Astrocyte of the cerebellum (primary cell): ENCODE measurements at regions not wholly inside any gene's neighbourhood (a gene's known extent, or its start where the extent isn't known, plus 50 kb on each side); places are given as distances from the start of the nearest gene placed in this dataset.

Experiments used
- DNase-seq: peaks from one replicate; pipeline ENCODE4 v3.0.0-alpha.2; 2011; ENCODE audit warnings: low read depth
- H3K4me3 ChIP-seq: 2 replicates; pipeline ENCODE4 v1.5.1; 2011; ENCODE audit warnings: mild to moderate bottlenecking, low read depth, low read length, moderate library complexity
- CTCF ChIP-seq: IDR thresholded peaks from 2 replicates; pipeline ENCODE4 v1.5.1; 2012; ENCODE audit warnings: low read length, low read depth, moderate library complexity, mild to moderate bottlenecking; ENCODE audit errors: missing control alignments
- in situ Hi-C: cut with HindIII; loops from 2 replicates; pipeline ENCODE4 v1.10.0; 2017; ENCODE audit warnings: low sequenced_read_pairs

- no peak for DNase-seq
- in situ Hi-C loops: no loop called here
- H3K4me3 ChIP-seq: no peak overlapping the region
- TF ChIP-seq CTCF: no peak
Observed at GRCh38 chr2:144146876-144147275, 373.0 kb downstream of the ZEB2 start.

- TF ChIP-seq CTCF: no peak
- in situ Hi-C loops: no loop called here
- H3K4me3 ChIP-seq: no peak overlapping the region
- DNase-seq: no peak
Observed at GRCh38 chr2:144146076-144146475, 373.8 kb downstream of the ZEB2 start.

GRCh38 chr2:144143294-144144151, 376.4 kb downstream of the ZEB2 start:
- no peak overlapping the region for H3K4me3 ChIP-seq
- in situ Hi-C loops: no loop called here

GRCh38 chr2:144140891-144141290, 379.0 kb downstream of the ZEB2 start:
- no peak overlapping the region for H3K4me3 ChIP-seq
- TF ChIP-seq CTCF: no peak
- in situ Hi-C loops: no loop called here
- no peak for DNase-seq

More at GRCh38 chr2:144143294-144144151, 376.4 kb downstream of the ZEB2 start:
- no peak for DNase-seq
- no peak for TF ChIP-seq CTCF

GRCh38 chr2:144137705-144138428, 382.1 kb downstream of the ZEB2 start:
- TF ChIP-seq CTCF: no peak
- H3K4me3 ChIP-seq: no peak overlapping the region
- in situ Hi-C loops: no loop called here
- DNase-seq: peak; percentile 2

GRCh38 chr2:144137272-144137671, 382.6 kb downstream of the ZEB2 start:
- no peak overlapping the region for H3K4me3 ChIP-seq
- TF ChIP-seq CTCF: no peak
- DNase-seq: no peak
- in situ Hi-C loops: no loop called here
